ENCODE measurements at regions not wholly inside any gene's neighbourhood (a gene's known extent, or its start where the extent isn't known, plus 50 kb on each side); places are given as distances from the start of the nearest gene placed in this dataset.

- no peaks in the 10 kb centered on the region for H3K9me3 ChIP-seq (ENCODE audit: low read length)
- H3K9me2 ChIP-seq (ENCODE audit: insufficient read depth, low read length), result no peaks in the 10 kb centered on the region
- H3K27me3 ChIP-seq (ENCODE audit: insufficient read depth, low read depth, low read length), result no peaks in the 10 kb centered on the region
- no peak overlapping the region for H3K4me3 ChIP-seq (ENCODE audit: low read length)
- no peak for TF ChIP-seq REST (IDR thresholded peaks at IDR 0.05; ENCODE audit: borderline replicate concordance)
- no peak for TF ChIP-seq SMC3 (conservative IDR thresholded peaks at IDR 0.05; ENCODE audit: poor library complexity)
- TF ChIP-seq EP300 (conservative IDR thresholded peaks at IDR 0.05; ENCODE audit: poor library complexity, severe bottlenecking), result no peak
- TF ChIP-seq POLR2AphosphoS5 (IDR thresholded peaks at IDR 0.05), result no peak
- no peak for TF ChIP-seq MXI1 (conservative IDR thresholded peaks at IDR 0.05; ENCODE audit: poor library complexity, severe bottlenecking)
- TF ChIP-seq TAF1 (IDR thresholded peaks at IDR 0.05; ENCODE audit: low read depth), result no peak
- no peak for TF ChIP-seq EZH2 (IDR thresholded peaks at IDR 0.05; ENCODE audit: borderline replicate concordance, insufficient read depth, low read length, poor library complexity, severe bottlenecking)
- TF ChIP-seq RAD21 (conservative IDR thresholded peaks at IDR 0.05), result no peak
- no peak for TF ChIP-seq CTCF (IDR thresholded peaks at IDR 0.05; ENCODE audit: poor library complexity, severe bottlenecking)
- H3K36me3 ChIP-seq (ENCODE audit: insufficient read depth, low read length), result no peaks in the 10 kb centered on the region
- no peak overlapping the region for H2AFZ ChIP-seq (ENCODE audit: low read depth, low read length)
- H3K79me2 ChIP-seq (replicated peaks; ENCODE audit: insufficient read depth, low read length), result no peaks in the 10 kb centered on the region
- H3K9ac ChIP-seq (ENCODE audit: low read length), result no peak overlapping the region
- no peak overlapping the region for H3K4me2 ChIP-seq (ENCODE audit: low read length)
- no peak overlapping the region for H3K27ac ChIP-seq (ENCODE audit: low read length)
- H4K20me1 ChIP-seq (ENCODE audit: insufficient read depth), result no peaks in the 10 kb centered on the region
- H3F3A ChIP-seq (ENCODE audit: insufficient read depth, low read length, poor library complexity, severe bottlenecking), result no peaks in the 10 kb centered on the region
These were observed 98.7 kb downstream of the QPCT start for GRCh38 chr2:37443082-37443481.

- TF ChIP-seq MXI1 (conservative IDR thresholded peaks at IDR 0.05; ENCODE audit: poor library complexity, severe bottlenecking), result no peak
- TF ChIP-seq CTCF (IDR thresholded peaks at IDR 0.05; ENCODE audit: poor library complexity, severe bottlenecking), result no peak
- no peak for TF ChIP-seq REST (IDR thresholded peaks at IDR 0.05; ENCODE audit: borderline replicate concordance)
- no peak for TF ChIP-seq SMC3 (conservative IDR thresholded peaks at IDR 0.05; ENCODE audit: poor library complexity)
- no peak for TF ChIP-seq EP300 (conservative IDR thresholded peaks at IDR 0.05; ENCODE audit: poor library complexity, severe bottlenecking)
- TF ChIP-seq TAF1 (IDR thresholded peaks at IDR 0.05; ENCODE audit: low read depth), result no peak
- no peak for TF ChIP-seq EZH2 (IDR thresholded peaks at IDR 0.05; ENCODE audit: borderline replicate concordance, insufficient read depth, low read length, poor library complexity, severe bottlenecking)
- no peak for TF ChIP-seq POLR2AphosphoS5 (IDR thresholded peaks at IDR 0.05)
- TF ChIP-seq RAD21 (conservative IDR thresholded peaks at IDR 0.05), result no peak
These were observed 103.0 kb downstream of the QPCT start for GRCh38 chr2:37447446-37447845.

More at GRCh38 chr2:37447446-37447845, 103.0 kb downstream of the QPCT start:
- no peaks in the 10 kb centered on the region for H3K9me2 ChIP-seq (ENCODE audit: insufficient read depth, low read length)
- H2AFZ ChIP-seq (ENCODE audit: low read depth, low read length), result no peak overlapping the region
- no peaks in the 10 kb centered on the region for H3K36me3 ChIP-seq (ENCODE audit: insufficient read depth, low read length)
- H3K9ac ChIP-seq (ENCODE audit: low read length), result no peak overlapping the region
- no peaks in the 10 kb centered on the region for H4K20me1 ChIP-seq (ENCODE audit: insufficient read depth)
- H3K27ac ChIP-seq (ENCODE audit: low read length), result no peak overlapping the region
- no peaks in the 10 kb centered on the region for H3F3A ChIP-seq (ENCODE audit: insufficient read depth, low read length, poor library complexity, severe bottlenecking)
- no peaks in the 10 kb centered on the region for H3K27me3 ChIP-seq (ENCODE audit: insufficient read depth, low read depth, low read length)
- H3K79me2 ChIP-seq (replicated peaks; ENCODE audit: insufficient read depth, low read length), result no peaks in the 10 kb centered on the region
- H3K4me3 ChIP-seq (ENCODE audit: low read length), result no peak overlapping the region
- no peak overlapping the region for H3K4me2 ChIP-seq (ENCODE audit: low read length)
- H3K9me3 ChIP-seq (ENCODE audit: low read length), result no peaks in the 10 kb centered on the region
